ENCODE measurements at regions not wholly inside any gene's neighbourhood (a gene's known extent, or its start where the extent isn't known, plus 50 kb on each side); places are given as distances from the start of the nearest gene placed in this dataset.

DNA sequence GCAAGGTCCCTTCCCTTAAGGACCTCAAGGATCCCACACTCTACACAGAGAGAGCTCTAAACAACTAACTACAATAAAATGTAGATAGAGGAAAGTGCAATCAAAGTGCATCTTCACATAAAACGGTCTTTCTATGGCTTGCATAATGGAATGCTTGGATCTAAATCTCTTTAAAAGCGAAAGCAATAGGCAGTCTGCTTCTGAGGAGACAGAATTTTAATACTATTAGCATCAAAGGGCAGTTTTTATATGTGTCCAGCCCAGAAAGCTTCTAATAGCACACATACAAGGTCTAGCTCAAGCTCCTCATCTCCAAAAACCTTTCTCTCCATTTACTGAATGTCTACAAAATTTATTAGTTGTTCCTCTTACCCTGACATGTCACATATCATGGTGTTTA, 101.5 kb upstream of the C1GALT1 start:
- TF ChIP-seq ZNF670 (tag by site-specific recombination; IDR thresholded peaks at IDR 0.05; ENCODE audit: low read depth), result no peak
- TF ChIP-seq, protein P1, sequence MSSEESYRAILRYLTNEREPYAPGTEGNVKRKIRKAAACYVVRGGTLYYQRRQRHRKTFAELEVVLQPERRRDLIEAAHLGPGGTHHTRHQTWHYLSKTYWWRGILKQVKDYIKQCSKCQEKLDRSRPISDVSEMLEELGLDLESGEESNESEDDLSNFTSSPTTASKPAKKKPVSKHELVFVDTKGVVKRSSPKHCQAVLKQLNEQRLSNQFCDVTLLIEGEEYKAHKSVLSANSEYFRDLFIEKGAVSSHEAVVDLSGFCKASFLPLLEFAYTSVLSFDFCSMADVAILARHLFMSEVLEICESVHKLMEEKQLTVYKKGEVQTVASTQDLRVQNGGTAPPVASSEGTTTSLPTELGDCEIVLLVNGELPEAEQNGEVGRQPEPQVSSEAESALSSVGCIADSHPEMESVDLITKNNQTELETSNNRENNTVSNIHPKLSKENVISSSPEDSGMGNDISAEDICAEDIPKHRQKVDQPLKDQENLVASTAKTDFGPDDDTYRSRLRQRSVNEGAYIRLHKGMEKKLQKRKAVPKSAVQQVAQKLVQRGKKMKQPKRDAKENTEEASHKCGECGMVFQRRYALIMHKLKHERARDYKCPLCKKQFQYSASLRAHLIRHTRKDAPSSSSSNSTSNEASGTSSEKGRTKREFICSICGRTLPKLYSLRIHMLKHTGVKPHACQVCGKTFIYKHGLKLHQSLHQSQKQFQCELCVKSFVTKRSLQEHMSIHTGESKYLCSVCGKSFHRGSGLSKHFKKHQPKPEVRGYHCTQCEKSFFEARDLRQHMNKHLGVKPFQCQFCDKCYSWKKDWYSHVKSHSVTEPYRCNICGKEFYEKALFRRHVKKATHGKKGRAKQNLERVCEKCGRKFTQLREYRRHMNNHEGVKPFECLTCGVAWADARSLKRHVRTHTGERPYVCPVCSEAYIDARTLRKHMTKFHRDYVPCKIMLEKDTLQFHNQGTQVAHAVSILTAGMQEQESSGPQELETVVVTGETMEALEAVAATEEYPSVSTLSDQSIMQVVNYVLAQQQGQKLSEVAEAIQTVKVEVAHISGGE (tag by site-specific recombination; conservative IDR thresholded peaks at IDR 0.05; ENCODE audit: low read depth), result no peak
- TF ChIP-seq, protein P2, sequence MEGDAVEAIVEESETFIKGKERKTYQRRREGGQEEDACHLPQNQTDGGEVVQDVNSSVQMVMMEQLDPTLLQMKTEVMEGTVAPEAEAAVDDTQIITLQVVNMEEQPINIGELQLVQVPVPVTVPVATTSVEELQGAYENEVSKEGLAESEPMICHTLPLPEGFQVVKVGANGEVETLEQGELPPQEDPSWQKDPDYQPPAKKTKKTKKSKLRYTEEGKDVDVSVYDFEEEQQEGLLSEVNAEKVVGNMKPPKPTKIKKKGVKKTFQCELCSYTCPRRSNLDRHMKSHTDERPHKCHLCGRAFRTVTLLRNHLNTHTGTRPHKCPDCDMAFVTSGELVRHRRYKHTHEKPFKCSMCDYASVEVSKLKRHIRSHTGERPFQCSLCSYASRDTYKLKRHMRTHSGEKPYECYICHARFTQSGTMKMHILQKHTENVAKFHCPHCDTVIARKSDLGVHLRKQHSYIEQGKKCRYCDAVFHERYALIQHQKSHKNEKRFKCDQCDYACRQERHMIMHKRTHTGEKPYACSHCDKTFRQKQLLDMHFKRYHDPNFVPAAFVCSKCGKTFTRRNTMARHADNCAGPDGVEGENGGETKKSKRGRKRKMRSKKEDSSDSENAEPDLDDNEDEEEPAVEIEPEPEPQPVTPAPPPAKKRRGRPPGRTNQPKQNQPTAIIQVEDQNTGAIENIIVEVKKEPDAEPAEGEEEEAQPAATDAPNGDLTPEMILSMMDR (tag by site-specific recombination; IDR thresholded peaks at IDR 0.05), result no peak
- TF ChIP-seq RBAK (tag by site-specific recombination; IDR thresholded peaks at IDR 0.05), result no peak
